ENCODE measurements at regions not wholly inside any gene's neighbourhood (a gene's known extent, or its start where the extent isn't known, plus 50 kb on each side); places are given as distances from the start of the nearest gene placed in this dataset.

DNA sequence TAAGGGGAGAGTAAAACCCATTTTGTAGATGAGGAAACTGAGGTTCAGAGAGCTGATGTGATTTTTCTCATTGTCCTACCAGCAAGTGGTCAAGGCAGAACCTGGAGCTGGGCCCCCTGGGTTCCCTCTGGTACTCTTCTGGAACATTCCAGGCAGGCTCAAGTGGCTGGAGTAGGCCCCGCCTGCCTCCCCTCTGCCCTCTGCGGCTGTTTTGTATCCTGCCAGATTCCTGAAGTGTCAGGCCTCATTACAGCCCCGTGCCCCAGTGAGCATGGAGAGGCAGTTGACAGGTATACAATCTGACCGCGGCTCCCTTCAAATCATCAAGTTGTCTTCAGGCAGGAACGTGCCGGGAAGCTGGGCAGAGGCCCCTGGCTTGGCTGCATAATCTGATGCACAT is 94.6 kb upstream of the CD82 start:
- Histone ChIP-seq H3K14ac (ENCODE audit: insufficient read depth, low read length) (no peak overlapping the region), H3K4me2 (ENCODE audit: insufficient read depth, insufficient read length, low read length) (no peak overlapping the region), H2BK120ac (ENCODE audit: low read depth, low read length, poor library complexity, severe bottlenecking) (no peak overlapping the region), H4K91ac (ENCODE audit: insufficient read length, low read depth, low read length) (no peak overlapping the region), H3K79me2 (ENCODE audit: insufficient read depth, low read length) (no peaks in the 10 kb centered on the region), H2BK20ac (ENCODE audit: low read depth, low read length, poor library complexity, severe bottlenecking) (no peak overlapping the region), H2BK12ac (ENCODE audit: insufficient read length, low read depth, low read length) (no peak overlapping the region), H4K5ac (ENCODE audit: insufficient read length, low read depth, low read length) (no peak overlapping the region), H3K4ac (ENCODE audit: low read depth, low read length) (no peak overlapping the region), H3K56ac (ENCODE audit: insufficient read length, low read depth, low read length) (no peak overlapping the region), H3K18ac (ENCODE audit: insufficient read length, low read depth, low read length) (no peak overlapping the region), H3K9me3 (ENCODE audit: control insufficient read depth, low read depth, low read length) (no peaks in the 10 kb centered on the region), H2BK15ac (ENCODE audit: low read depth, low read length) (no peak overlapping the region), H3K27me3 (ENCODE audit: insufficient read depth, low read length) (no peaks in the 10 kb centered on the region), H3K79me1 (ENCODE audit: insufficient read depth, low read depth, low read length, poor library complexity, severe bottlenecking) (no peaks in the 10 kb centered on the region), H4K20me1 (ENCODE audit: control insufficient read depth, insufficient read depth, insufficient read length) (no peaks in the 10 kb centered on the region), H4K8ac (replicated peaks; ENCODE audit: insufficient read length, low read depth, low read length) (no peak overlapping the region), H3K27ac (ENCODE audit: insufficient read length, low read depth, low read length) (no peak overlapping the region), H3K23ac (ENCODE audit: insufficient read length, low read depth, low read length) (no peak overlapping the region), H3K9ac (ENCODE audit: extremely low read depth, insufficient read length, low read length) (no peak overlapping the region), H2AFZ (ENCODE audit: low read length) (no peak overlapping the region), H3K23me2 (ENCODE audit: insufficient read length, low read depth, low read length, poor library complexity, severe bottlenecking) (no peaks in the 10 kb centered on the region), H3T11ph (ENCODE audit: low read length) (no peak overlapping the region), H3K4me1 (ENCODE audit: insufficient read depth, low read length) (0 out of 2 replicates have a peak, but pooled peaks cover 5% of the 10 kb centered on the region), H2BK5ac (ENCODE audit: insufficient read length, low read length) (no peak overlapping the region), H2AK5ac (ENCODE audit: insufficient read length, low read length) (no peak overlapping the region)
- Mint-ChIP-seq H3K27me3 (ENCODE audit: low read depth) (peaks cover 16% of the 10 kb centered on the region), H3K9me3 (peaks cover 1 to 10% of the 10 kb centered on the region in 2 experiments), H3K4me1 (peaks cover 19 to 25% of the 10 kb centered on the region in 2 experiments), H3K4me3 (no peak overlapping the region), H3K27ac (no peak overlapping the region), H3K36me3 (ENCODE audit: insufficient read depth in 1 of 3, low read depth in 3 of 3) (peaks cover 0 to 1% (median under 1%) of the 10 kb centered on the region in 3 experiments; a peak in 4 of 7 replicates)
- WGBS (ENCODE audit: extremely low coverage, insufficient read length, low lambda C conversion rate) = no CpG with 5 or more reads among the region's 7 CpGs
- TF ChIP-seq, protein P1, sequence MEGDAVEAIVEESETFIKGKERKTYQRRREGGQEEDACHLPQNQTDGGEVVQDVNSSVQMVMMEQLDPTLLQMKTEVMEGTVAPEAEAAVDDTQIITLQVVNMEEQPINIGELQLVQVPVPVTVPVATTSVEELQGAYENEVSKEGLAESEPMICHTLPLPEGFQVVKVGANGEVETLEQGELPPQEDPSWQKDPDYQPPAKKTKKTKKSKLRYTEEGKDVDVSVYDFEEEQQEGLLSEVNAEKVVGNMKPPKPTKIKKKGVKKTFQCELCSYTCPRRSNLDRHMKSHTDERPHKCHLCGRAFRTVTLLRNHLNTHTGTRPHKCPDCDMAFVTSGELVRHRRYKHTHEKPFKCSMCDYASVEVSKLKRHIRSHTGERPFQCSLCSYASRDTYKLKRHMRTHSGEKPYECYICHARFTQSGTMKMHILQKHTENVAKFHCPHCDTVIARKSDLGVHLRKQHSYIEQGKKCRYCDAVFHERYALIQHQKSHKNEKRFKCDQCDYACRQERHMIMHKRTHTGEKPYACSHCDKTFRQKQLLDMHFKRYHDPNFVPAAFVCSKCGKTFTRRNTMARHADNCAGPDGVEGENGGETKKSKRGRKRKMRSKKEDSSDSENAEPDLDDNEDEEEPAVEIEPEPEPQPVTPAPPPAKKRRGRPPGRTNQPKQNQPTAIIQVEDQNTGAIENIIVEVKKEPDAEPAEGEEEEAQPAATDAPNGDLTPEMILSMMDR (conservative IDR thresholded peaks at IDR 0.05) = no peak
- DNase-seq = no peak
